Heart left ventricle (tissue), 16 donors: ENCODE measurements at regions not wholly inside any gene's neighbourhood (a gene's known extent, or its start where the extent isn't known, plus 50 kb on each side); places are given as distances from the start of the nearest gene placed in this dataset.

Source experiments
- ATAC-seq, 4 donors: fragments of 200-7000 bp; cut with Tn5 transposase; one replicate each; pipeline ENCODE4 v1.9.1; 2020 to 2022; ENCODE audit warnings: moderate library complexity in 4 of 4, mild to moderate bottlenecking in 3 of 4, moderate number of reproducible peaks in 1 of 4
- DNase-seq, 5 donors: peaks; one replicate each; pipeline ENCODE4 v3.0.0-alpha.2; 2020
- H3K27ac ChIP-seq, 12 donors: fragments of 200-600 bp; sonication (generic) in 4 of 12; one replicate each; pipeline versions ENCODE4 v1.5.0 to v1.8.0; 2016 to 2022; ENCODE audit warnings: mild to moderate bottlenecking in 2 of 12
- H3K27me3 ChIP-seq, 9 donors: fragments of 200-600 bp; sonication (generic) in 2 of 9; one replicate each; pipeline versions ENCODE4 v1.5.1 to v1.8.0; 2016 to 2022; ENCODE audit warnings: mild to moderate bottlenecking in 3 of 9
- H3K36me3 ChIP-seq, 9 donors: fragments of 200-600 bp; sonication (generic) in 2 of 9; one replicate each; pipeline versions ENCODE4 v1.5.0 to v1.8.0; 2018 to 2022; ENCODE audit warnings: mild to moderate bottlenecking in 2 of 9
- H3K4me1 ChIP-seq, 12 donors: fragments of 200-600 bp; sonication (generic) in 4 of 12; one replicate each; pipeline versions ENCODE4 v1.5.0 to v1.8.0; 2016 to 2022; ENCODE audit warnings: mild to moderate bottlenecking in 3 of 12
- H3K4me3 ChIP-seq, 12 donors: fragments of 200-600 bp; sonication (generic) in 4 of 12; one replicate each; pipeline versions ENCODE4 v1.5.0 to v1.8.0; 2017 to 2022; ENCODE audit warnings: mild to moderate bottlenecking in 9 of 12, moderate library complexity in 4 of 12
- H3K9me3 ChIP-seq, 12 donors: fragments of 200-600 bp; sonication (generic) in 4 of 12; one replicate each; pipeline versions ENCODE4 v1.5.0 to v1.8.0; 2016 to 2022; ENCODE audit warnings: mild to moderate bottlenecking in 1 of 12
- POLR2A ChIP-seq, 2 donors: fragments of 450-650 bp; IDR thresholded peaks; one replicate each; pipeline ENCODE4 v1.6.1; 2017; ENCODE audit warnings: antibody characterized with exemption in 2 of 2, mild to moderate bottlenecking in 2 of 2, moderate library complexity in 2 of 2
- WGBS, 4 donors: extraction: QIAGEN DNeasy Blood & Tissue Kit in 2 of 4; methylation state at CpG; one replicate each; pipeline versions ENCODE4 v1.1.5 to v1.1.7; 2013 to 2018; 5-methylcytosine and 5-hydroxymethylcytosine counted together
- intact Hi-C, 10 donors: fragments of 100-400 bp; cut with DNase I; formaldehyde crosslinking; loops; one replicate each; pipeline versions ENCODE4 v1.11.1 to v1.14.2; 2022
- TF ChIP-seq, protein P1 (sequence below), 12 donors: fragments of 200-600 bp; sonication (generic) in 4 of 12; IDR thresholded peaks; one replicate each; pipeline versions ENCODE4 v1.5.0 to v1.8.0; 2018 to 2022; ENCODE audit warnings: antibody characterized with exemption in 12 of 12, mild to moderate bottlenecking in 5 of 12
- donor health status: ischemic (EF 13 %, LVEDD 7.1; RV severe dilation, severe dysfunction).
- donor health status: healthy with polysubstance abuse.
- donor health status: DM: no; HTN: yes; CAD: no.
- donor health status: DM: no; HTN: no; CAD: no.
- donor health status: ischemic (EF 25% LVEDD 6.9; RV normal size, moderate dysfunction).
- donor health status: ischemic (EF 25% LVEDD 5.7; RV mildly dilated, moderate dysfunction).
- donor health status: healthy.
- donor health status: DM: yes; HTN: yes; CAD: no.
- donor health status: ischemic (EF 35%, LVEDD 5.7; RV mildly dilated, moderate dysfunction).
- donor health status: nonischemic (EF 11% LVEDD 7.7; RV severe dilation, severe dysfunction).
- donor health status: DM: yes; HTN: yes; CAD: no.
- donor health status: PGD.
- donor health status: ischemic (EF 29% LVEDD 5.4; RV normal size, mild dysfunction).
- donor health status: nonischemic (EF 23%, LVEDD 6.1; RV moderate dilation, normal function).

DNA sequence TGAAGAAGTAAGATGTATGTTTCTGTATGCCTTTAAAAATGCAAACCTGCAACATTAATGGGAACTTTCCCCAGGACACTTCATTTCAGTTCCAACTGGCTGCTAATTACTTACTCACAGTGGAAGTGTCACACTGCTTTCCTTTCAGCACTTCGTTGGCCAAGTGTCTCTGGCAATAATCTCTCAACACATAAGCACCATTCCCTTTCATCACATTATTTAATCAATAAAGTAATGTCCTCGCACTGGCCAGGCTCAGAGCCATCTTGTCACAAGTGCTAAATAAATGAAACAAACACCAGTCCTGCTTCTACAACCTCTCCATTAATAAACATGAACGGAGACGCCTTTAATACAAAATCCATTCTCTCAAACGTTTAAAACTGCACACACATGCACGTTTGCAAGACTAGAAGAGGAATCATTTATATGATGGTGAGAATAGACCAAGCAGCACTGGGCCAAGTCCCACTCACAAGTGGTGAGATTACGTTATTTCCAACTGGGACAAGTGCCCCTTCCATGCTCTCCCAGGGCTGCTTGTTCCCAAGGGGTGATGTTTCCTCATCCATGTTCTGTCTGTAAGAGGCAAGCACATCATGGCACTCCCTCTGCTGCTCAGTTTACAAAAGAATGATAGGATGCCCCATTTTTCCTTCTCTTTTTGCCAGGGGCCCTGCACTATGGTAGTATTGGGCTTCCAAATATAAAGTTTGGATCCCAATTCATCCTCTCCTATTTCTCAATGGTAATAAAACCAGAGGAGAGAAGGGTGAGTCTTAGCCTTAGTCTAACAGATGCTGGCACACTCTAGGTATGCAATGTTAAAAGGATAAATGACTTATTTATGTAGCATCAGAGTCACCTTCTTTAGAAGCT, 56.8 kb upstream of the ETAA1 start:
- H3K4me3 ChIP-seq = no peak overlapping the region
- peaks cover 0 to 7% (median 0%) of the 10 kb centered on the region in 9 donors for H3K27me3 ChIP-seq
- intact Hi-C loops = loop anchor here in 1 of 10 donors (5.0 kb wide), 2 partner anchors 307 to 913 kb away; no protein-coding TSS in a partner anchor
- peaks cover 0 to 9% (median 0%) of the 10 kb centered on the region in 12 donors for H3K9me3 ChIP-seq
- TF ChIP-seq POLR2A (IDR thresholded peaks at IDR 0.05) = no peak
- TF ChIP-seq, protein P1, sequence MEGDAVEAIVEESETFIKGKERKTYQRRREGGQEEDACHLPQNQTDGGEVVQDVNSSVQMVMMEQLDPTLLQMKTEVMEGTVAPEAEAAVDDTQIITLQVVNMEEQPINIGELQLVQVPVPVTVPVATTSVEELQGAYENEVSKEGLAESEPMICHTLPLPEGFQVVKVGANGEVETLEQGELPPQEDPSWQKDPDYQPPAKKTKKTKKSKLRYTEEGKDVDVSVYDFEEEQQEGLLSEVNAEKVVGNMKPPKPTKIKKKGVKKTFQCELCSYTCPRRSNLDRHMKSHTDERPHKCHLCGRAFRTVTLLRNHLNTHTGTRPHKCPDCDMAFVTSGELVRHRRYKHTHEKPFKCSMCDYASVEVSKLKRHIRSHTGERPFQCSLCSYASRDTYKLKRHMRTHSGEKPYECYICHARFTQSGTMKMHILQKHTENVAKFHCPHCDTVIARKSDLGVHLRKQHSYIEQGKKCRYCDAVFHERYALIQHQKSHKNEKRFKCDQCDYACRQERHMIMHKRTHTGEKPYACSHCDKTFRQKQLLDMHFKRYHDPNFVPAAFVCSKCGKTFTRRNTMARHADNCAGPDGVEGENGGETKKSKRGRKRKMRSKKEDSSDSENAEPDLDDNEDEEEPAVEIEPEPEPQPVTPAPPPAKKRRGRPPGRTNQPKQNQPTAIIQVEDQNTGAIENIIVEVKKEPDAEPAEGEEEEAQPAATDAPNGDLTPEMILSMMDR (IDR thresholded peaks at IDR 0.05) = peak in 1 of 12 donors; percentile 11
- DNase-seq = peak in 4 of 5 donors; percentile 10 to 67 (median 42)
- peak; percentile 96 to 98 (median 98) for ATAC-seq
- H3K36me3 ChIP-seq = no peaks in the 10 kb centered on the region
- peaks cover 0 to 15% (median 1%) of the 10 kb centered on the region in 12 donors for H3K4me1 ChIP-seq
- 20 to 25% (median 23%) methylated on average over 7 of the region's 7 CpGs for WGBS, 4 donors
- no peak overlapping the region for H3K27ac ChIP-seq

DNA sequence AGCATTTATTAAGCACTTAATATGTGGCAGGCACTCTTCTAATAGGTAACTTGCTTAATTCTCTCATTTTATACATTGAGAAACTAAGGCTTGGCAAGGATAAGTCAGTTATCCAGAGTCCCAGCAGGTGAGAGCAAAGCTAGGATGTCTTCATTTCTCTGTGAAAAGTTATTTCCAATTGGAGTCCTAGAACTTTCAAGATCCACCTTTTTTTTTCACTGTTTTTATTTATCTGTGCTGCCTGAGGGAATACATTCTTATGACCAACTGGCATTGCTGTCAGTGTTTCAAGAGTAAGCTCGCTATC, 56.2 kb upstream of the ETAA1 start:
- H3K4me3 ChIP-seq = no peak overlapping the region
- peaks cover 0 to 9% (median 0%) of the 10 kb centered on the region in 12 donors for H3K9me3 ChIP-seq
- peaks cover 0 to 7% (median 0%) of the 10 kb centered on the region in 9 donors for H3K27me3 ChIP-seq
- no peak overlapping the region for H3K27ac ChIP-seq
- ATAC-seq (no peak), DNase-seq (no peak)
- no peak for TF ChIP-seq POLR2A (IDR thresholded peaks at IDR 0.05)
- TF ChIP-seq, protein P1 (IDR thresholded peaks at IDR 0.05) = no peak
- H3K4me1 ChIP-seq = peaks cover 0 to 15% (median 1%) of the 10 kb centered on the region in 12 donors
- WGBS, 4 donors = 66 to 79% (median 73%) methylated on average over 1 of the region's 1 CpG
- intact Hi-C loops = loop anchor here in 1 of 10 donors (5.0 kb wide), 2 partner anchors 306 to 914 kb away; no protein-coding TSS in a partner anchor
- no peaks in the 10 kb centered on the region for H3K36me3 ChIP-seq

DNA sequence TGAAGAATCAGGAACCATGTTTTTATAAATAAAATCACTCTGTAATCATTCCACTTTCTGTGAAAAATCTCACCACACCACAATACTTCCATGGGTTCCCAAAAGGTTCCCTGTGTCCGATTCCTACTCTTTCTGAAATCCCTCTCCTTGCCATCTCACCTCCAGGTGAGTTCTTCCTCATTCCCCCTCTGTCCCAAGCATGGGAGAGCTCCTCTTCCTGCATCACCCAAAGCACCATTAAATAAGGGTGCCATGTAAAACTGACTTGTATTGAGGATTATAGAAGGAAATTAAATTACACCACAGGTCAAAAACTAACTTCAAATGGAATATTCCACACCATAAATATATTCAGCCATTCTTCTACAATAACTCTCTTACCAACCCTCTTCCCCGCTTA, 55.8 kb upstream of the ETAA1 start:
- no peak for ATAC-seq
- H3K27ac ChIP-seq = no peak overlapping the region
- H3K36me3 ChIP-seq = no peaks in the 10 kb centered on the region
- TF ChIP-seq, protein P1 (IDR thresholded peaks at IDR 0.05) = no peak
- no peak for TF ChIP-seq POLR2A (IDR thresholded peaks at IDR 0.05)
- WGBS, 4 donors = 80 to 91% (median 83%) methylated on average over 2 of the region's 2 CpGs
- intact Hi-C loops = loop anchor here in 1 of 10 donors (5.0 kb wide), 2 partner anchors 306 to 914 kb away; no protein-coding TSS in a partner anchor
- peaks cover 0 to 7% (median 0%) of the 10 kb centered on the region in 9 donors for H3K27me3 ChIP-seq
- no peak overlapping the region for H3K4me3 ChIP-seq
- peaks cover 0 to 15% (median 1%) of the 10 kb centered on the region in 12 donors for H3K4me1 ChIP-seq
- no peak for DNase-seq
- peaks cover 0 to 9% (median 0%) of the 10 kb centered on the region in 12 donors for H3K9me3 ChIP-seq

DNA sequence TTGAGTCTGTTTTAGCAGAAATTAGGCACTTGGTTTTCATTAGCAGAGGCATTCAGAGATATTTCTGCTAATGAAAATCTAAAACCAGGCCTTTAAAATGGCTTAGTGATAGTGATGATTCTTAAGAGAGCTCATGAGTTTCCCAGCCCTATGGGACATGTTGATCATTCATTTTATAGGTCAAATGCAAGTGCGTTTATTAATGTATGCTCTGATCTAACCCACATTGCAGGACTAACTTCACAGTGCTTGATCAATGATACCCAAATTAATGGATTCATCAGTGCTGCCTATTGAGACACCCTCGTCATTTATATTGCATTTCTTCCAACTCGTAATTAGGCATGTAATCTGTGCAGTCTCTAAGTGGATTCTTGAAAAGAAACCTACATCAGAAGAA, 54.7 kb upstream of the ETAA1 start:
- peaks cover 0 to 15% (median 1%) of the 10 kb centered on the region in 12 donors for H3K4me1 ChIP-seq
- DNase-seq (no peak), ATAC-seq (no peak)
- no peak overlapping the region for H3K27ac ChIP-seq
- WGBS, 4 donors = 82 to 95% (median 88%) methylated on average over 3 of the region's 3 CpGs
- H3K9me3 ChIP-seq = peaks cover 0 to 9% (median 0%) of the 10 kb centered on the region in 12 donors
- intact Hi-C loops = loop anchor here in 1 of 10 donors (5.0 kb wide), 2 partner anchors 305 to 915 kb away; no protein-coding TSS in a partner anchor
- H3K4me3 ChIP-seq = no peak overlapping the region
- TF ChIP-seq, protein P1 (IDR thresholded peaks at IDR 0.05) = no peak
- TF ChIP-seq POLR2A (IDR thresholded peaks at IDR 0.05) = no peak
- peaks cover 0 to 7% (median 0%) of the 10 kb centered on the region in 9 donors for H3K27me3 ChIP-seq
- H3K36me3 ChIP-seq = no peaks in the 10 kb centered on the region
